Activated naive CD8-positive, alpha-beta T cell (primary cell): ENCODE measurements at regions not wholly inside any gene's neighbourhood (a gene's known extent, or its start where the extent isn't known, plus 50 kb on each side); places are given as distances from the start of the nearest gene placed in this dataset.

Source experiments
- H3K27ac Mint-ChIP-seq: one replicate; pipeline ENCODE4 v1.8.0; 2021; ENCODE audit warnings: mixed read lengths
- H3K27me3 Mint-ChIP-seq: one replicate; pipeline ENCODE4 v1.8.0; 2021; ENCODE audit warnings: mixed read lengths
- H3K36me3 Mint-ChIP-seq: one replicate; pipeline ENCODE4 v1.8.0; 2021; ENCODE audit warnings: mixed read lengths
- H3K4me1 Mint-ChIP-seq: one replicate; pipeline ENCODE4 v1.8.0; 2021; ENCODE audit warnings: low read depth, mixed read lengths
- H3K4me3 Mint-ChIP-seq: one replicate; pipeline ENCODE4 v1.8.0; 2021; ENCODE audit warnings: mild to moderate bottlenecking, mixed read lengths
- H3K9me3 Mint-ChIP-seq: one replicate; pipeline ENCODE4 v1.8.0; 2021; ENCODE audit warnings: low read depth, mixed read lengths

DNA sequence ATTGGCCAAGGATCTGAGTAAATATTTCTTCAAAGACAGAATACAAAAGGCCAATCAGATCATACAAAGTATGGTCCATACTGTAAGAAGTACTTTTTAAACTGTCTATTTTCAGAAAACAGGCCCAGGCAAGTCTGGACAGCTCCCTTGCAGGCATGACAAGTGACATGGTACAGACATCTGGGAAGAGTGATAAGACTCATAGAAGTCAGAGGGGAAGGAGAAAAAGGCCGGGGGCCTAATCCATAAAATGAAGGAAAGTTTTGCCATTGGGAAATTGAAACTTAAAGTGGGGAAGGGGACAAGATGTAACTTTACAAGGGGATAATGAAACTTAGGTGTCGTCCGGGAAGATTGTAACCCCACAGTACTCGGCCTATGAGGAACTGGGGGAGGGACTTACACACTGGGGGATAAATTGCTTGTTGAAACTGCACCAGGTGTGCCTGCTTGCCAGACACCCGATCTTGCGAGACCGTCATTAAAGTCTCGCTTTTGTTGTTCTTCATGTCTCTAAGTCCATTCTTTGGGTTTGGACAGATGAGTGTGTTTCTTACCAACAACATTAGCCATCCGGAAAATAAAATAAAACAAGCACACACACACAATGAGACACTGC is 684.0 kb downstream of the CDH11 start:
- H3K27ac Mint-ChIP-seq: no peak overlapping the region
- H3K4me1 Mint-ChIP-seq: no peaks in the 10 kb centered on the region
- H3K36me3 Mint-ChIP-seq: no peaks in the 10 kb centered on the region
- H3K27me3 Mint-ChIP-seq: no peaks in the 10 kb centered on the region
- peaks cover 11% of the 10 kb centered on the region for H3K9me3 Mint-ChIP-seq
- H3K4me3 Mint-ChIP-seq: no peak overlapping the region

DNA sequence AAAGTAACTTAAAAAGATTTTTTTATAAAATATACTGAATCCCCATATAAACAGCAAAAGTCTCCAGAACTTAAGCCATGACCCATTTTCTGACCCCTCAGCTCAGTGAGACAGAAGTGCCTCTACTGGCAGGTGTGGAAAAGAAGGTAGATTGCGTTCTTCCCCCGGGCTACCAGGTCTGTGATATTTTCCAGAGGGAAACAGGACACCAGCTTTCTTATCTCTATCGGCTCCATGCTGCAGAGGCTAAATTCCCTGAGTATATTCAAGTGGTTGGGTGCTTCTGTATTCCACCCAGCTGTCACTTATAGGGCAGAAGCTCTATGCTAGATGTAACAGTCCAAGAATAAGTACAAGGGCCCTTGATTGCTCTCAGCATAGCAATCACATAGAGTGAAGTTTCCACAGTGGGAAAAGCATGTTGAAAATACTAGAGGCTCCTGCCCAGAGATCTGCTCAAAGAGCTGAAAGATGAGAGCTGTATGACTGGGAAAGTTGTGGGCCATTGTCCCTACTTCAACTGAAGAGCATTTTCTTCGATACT is 687.3 kb downstream of the CDH11 start:
- peaks cover 4% of the 10 kb centered on the region for H3K9me3 Mint-ChIP-seq
- H3K4me3 Mint-ChIP-seq: no peak overlapping the region
- no peaks in the 10 kb centered on the region for H3K27me3 Mint-ChIP-seq
- no peak overlapping the region for H3K27ac Mint-ChIP-seq
- no peaks in the 10 kb centered on the region for H3K4me1 Mint-ChIP-seq
- H3K36me3 Mint-ChIP-seq: no peaks in the 10 kb centered on the region

DNA sequence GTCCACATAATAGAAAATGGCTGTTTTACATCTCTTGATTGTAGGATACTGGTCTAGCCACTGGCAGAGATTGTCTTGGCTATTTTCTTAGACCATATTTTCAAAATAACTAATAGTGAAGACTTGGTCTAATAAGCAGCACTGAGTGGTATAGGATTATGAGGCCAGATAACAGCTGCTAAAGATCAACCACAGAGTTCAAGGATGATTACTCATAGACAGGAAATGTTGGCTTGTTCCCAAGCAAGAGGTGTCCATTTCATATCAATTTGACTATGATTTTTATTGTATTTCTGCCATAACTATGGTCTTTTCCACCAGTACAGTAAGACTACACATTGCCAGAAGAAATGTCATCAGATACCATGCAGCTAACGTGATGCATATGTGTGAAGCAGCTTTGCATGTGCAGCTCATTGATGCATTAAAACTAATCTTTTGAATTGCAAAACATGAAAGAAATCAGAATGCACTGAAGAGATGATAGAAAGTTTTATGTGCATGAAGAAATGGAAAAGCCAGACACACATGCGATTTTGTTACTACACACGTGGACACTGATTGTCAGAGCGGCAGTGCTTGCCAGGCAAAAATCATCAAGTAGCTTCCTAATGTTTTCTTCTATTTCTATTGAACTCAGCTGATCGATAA is 693.3 kb downstream of the CDH11 start:
- Mint-ChIP-seq H3K27me3 (no peaks in the 10 kb centered on the region), H3K4me3 (no peak overlapping the region), H3K27ac (no peak overlapping the region), H3K9me3 (peaks cover 12% of the 10 kb centered on the region), H3K4me1 (no peaks in the 10 kb centered on the region), H3K36me3 (peaks cover 2% of the 10 kb centered on the region)

DNA sequence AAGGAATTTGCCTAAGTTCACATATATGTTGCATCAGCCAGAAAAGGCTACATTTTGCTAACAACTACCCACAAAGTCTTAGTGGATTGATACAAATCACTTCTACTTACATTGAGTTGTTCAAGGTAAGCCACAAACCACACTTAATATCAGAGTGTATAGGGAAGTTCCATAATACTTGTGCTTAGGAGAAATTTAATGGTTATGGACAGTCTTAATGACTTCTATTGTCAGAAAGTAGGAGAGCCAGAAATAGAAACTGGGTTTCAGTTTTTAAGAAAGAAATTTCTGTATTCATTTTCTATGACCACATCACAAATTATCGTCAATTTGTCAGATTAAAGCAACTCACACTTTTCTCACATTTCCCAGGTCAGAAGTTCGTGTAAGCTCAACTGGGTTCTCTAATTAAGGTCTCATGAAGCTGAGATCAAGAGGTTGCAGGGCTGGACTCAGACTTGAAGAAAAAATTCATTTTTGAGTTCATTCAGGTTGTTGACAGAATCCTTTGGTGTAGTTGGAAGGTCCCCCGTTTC is 695.7 kb downstream of the CDH11 start:
- H3K36me3 Mint-ChIP-seq: peaks cover 2% of the 10 kb centered on the region
- H3K4me1 Mint-ChIP-seq: no peaks in the 10 kb centered on the region
- no peak overlapping the region for H3K4me3 Mint-ChIP-seq
- H3K27ac Mint-ChIP-seq: no peak overlapping the region
- H3K9me3 Mint-ChIP-seq: peaks cover 8% of the 10 kb centered on the region
- H3K27me3 Mint-ChIP-seq: no peaks in the 10 kb centered on the region

DNA sequence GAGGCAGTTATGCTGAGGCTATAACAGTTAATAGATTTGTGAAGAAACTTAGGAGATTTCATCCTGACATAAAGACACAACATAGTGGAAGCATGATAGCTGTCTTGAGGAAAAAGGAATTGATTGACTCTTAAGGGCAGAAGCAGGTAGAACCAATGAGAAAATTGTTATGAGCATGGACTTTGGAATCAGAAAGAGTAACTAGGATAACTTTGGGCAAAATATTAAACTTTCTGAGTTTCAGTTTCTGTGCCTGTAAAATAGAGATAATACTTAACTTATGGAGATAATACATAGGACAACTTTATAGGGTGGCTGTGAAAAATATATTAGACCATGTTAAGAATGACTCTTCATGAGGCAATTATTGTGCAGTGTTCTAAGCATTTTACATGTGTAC is 696.5 kb downstream of the CDH11 start:
- no peaks in the 10 kb centered on the region for H3K4me1 Mint-ChIP-seq
- H3K4me3 Mint-ChIP-seq: no peak overlapping the region
- no peaks in the 10 kb centered on the region for H3K27me3 Mint-ChIP-seq
- H3K9me3 Mint-ChIP-seq: peaks cover 8% of the 10 kb centered on the region
- H3K27ac Mint-ChIP-seq: no peak overlapping the region
- H3K36me3 Mint-ChIP-seq: peaks cover 2% of the 10 kb centered on the region

DNA sequence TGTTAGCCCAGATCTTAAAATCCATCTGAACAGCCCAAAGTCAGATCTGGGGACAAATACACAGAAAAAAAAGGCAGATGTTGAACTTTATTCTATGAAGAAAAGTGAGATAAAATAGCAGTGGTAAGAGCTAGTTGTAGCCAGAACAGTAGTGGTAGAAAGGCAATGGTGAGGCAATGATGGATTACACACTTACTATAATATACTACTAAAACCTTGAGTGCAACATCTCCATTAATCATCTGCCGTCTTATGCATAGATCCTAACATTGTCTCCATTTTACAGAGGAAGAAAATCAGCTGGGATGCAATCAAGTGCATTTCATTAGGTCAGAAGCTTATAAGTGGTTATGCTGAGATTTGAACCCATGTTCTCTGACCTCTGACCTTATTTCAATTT is 699.6 kb downstream of the CDH11 start:
- Mint-ChIP-seq H3K4me3 (no peak overlapping the region), H3K27me3 (no peaks in the 10 kb centered on the region), H3K27ac (no peak overlapping the region), H3K36me3 (peaks cover 2% of the 10 kb centered on the region), H3K9me3 (peaks cover 10% of the 10 kb centered on the region), H3K4me1 (no peaks in the 10 kb centered on the region)

DNA sequence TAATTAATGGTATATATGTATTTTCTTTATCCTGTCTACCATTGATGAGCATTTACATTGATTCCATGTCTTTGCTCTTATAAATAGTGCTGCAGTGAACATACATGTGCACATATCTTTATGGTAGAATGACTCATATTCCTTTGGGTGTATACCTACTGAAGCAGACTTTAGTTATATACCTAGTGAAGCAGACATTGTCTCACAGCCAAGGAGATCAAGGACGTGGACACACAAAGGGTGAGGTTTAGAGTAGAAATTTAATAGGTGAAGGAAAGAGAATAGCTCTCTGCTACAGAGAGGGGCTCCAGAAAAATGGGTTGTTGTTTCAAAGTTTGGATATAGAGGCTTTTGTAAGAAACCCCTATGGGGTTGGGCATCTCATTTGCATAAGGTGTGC is 700.3 kb downstream of the CDH11 start:
- Mint-ChIP-seq H3K36me3 (peaks cover 2% of the 10 kb centered on the region), H3K4me3 (no peak overlapping the region), H3K27ac (no peak overlapping the region), H3K9me3 (peaks cover 10% of the 10 kb centered on the region), H3K4me1 (no peaks in the 10 kb centered on the region), H3K27me3 (no peaks in the 10 kb centered on the region)

DNA sequence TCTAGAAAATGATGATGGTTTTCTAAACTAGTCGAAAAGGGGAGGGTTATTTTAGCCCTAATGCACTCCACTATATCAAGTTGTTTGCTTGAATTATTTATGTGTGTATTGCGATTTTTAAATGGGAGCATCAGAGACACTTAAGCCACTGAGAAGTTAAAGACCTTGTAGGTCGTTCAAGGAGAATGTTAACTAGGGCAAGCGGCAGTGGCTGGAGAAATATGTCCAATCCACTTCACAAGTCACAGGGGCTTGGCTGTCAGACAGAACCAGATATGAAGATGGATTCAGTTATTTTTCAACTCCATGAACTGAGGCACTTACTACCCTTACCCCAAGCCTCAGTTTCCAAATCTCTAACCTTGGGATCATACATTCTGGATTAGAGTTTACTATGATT is 702.0 kb downstream of the CDH11 start:
- no peaks in the 10 kb centered on the region for H3K27me3 Mint-ChIP-seq
- H3K4me3 Mint-ChIP-seq: no peak overlapping the region
- H3K36me3 Mint-ChIP-seq: peaks cover 2% of the 10 kb centered on the region
- H3K27ac Mint-ChIP-seq: no peak overlapping the region
- peaks cover 9% of the 10 kb centered on the region for H3K9me3 Mint-ChIP-seq
- H3K4me1 Mint-ChIP-seq: no peaks in the 10 kb centered on the region

DNA sequence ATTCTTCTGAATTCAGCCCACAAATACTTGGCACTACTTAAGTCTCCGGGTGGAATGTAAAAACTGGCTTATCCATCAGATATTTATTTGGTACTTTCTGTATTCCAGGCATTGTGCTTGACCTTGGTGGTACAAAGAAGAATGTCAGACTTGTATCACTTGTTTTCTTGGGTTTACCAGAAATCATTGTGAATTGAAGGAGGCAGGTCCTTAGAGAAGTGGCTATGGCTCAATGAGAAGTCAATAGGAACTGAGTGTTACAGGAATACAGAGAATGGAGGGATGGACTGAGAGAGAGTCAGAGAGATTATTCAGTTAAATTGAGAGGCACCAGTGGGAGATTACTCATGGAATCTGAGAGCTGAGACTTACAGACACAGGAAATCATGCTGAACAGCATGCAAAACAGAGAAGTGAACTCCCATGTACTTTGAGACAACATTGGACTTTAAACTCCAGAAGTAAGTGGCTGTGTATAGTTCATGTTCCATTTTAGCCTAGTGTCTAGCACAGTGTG is 704.1 kb downstream of the CDH11 start:
- H3K27me3 Mint-ChIP-seq: no peaks in the 10 kb centered on the region
- peaks cover 3% of the 10 kb centered on the region for H3K9me3 Mint-ChIP-seq
- no peaks in the 10 kb centered on the region for H3K36me3 Mint-ChIP-seq
- no peak overlapping the region for H3K27ac Mint-ChIP-seq
- H3K4me1 Mint-ChIP-seq: no peaks in the 10 kb centered on the region
- H3K4me3 Mint-ChIP-seq: no peak overlapping the region

DNA sequence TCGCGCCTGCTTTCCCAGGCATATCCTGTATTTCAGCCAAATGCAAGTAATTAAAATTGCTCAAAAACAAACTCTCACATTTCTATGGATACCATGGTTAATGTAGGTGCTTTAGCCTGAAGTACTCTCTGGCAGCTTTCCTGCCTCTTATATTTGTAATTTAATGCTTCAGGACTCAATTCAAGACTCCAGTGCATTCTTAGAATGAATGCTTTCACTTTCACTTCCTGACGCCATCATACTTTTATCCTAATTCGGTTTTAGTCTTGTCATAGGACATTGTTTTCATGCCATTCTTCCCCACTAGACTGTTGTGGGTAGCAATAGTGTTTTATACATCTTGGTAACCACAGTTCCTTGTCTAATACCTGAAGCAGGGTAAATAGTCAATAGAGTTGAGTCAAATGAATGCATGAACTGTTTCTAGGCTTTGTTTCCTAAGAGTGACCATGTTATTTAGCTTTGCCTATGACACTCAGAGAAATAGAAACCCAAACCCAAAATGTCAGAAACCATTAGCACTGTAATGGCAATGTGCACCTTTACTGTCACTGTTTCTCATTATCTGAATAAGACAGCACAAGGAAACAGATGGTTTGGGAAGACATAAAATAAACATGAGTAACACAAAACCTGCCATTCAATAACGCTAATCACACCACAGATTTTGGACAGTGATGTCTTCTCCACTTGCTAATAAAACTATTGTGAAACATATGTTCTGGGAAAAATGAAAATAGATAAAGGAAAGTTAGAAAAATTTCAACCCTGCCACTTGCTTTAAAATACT is 705.5 kb downstream of the CDH11 start:
- no peaks in the 10 kb centered on the region for H3K4me1 Mint-ChIP-seq
- H3K36me3 Mint-ChIP-seq: no peaks in the 10 kb centered on the region
- H3K9me3 Mint-ChIP-seq: peaks cover 3% of the 10 kb centered on the region
- no peak overlapping the region for H3K27ac Mint-ChIP-seq
- H3K27me3 Mint-ChIP-seq: no peaks in the 10 kb centered on the region
- H3K4me3 Mint-ChIP-seq: no peak overlapping the region

DNA sequence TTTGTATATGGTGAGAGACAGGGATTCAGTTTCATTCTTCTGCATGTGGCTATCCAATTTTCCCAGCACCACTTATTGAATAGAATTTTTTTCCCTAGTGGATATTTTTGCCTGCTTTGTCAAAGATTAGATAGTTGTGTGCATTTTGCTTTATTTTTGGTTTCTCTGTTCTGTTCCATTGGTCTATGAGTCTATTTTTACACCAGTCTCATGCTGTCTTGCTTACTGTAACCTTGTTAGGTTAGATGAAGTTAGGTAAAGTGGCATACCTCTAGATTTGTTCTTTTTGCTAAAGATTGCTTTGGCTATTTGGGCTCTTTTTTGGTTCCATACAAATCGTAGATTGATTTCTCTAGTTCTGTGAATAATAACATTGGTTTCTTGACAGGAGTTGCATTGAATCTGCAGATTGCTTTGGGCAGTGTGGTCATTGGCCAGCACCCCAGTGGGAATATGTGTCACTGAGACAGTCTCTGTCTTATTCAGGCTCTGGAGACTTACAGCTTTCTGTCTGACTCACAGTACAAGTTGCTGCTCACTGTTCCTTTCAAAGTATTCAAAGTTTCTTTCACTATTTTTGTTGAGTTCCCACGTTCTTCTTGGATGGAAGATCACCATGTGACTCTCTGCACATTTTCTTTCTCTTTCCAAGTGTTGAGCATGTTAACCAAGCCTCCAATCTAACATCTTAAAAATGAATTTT is 709.1 kb downstream of the CDH11 start:
- H3K4me1 Mint-ChIP-seq: no peaks in the 10 kb centered on the region
- peaks cover 6% of the 10 kb centered on the region for H3K9me3 Mint-ChIP-seq
- H3K4me3 Mint-ChIP-seq: no peak overlapping the region
- no peaks in the 10 kb centered on the region for H3K27me3 Mint-ChIP-seq
- H3K36me3 Mint-ChIP-seq: no peaks in the 10 kb centered on the region
- no peak overlapping the region for H3K27ac Mint-ChIP-seq

DNA sequence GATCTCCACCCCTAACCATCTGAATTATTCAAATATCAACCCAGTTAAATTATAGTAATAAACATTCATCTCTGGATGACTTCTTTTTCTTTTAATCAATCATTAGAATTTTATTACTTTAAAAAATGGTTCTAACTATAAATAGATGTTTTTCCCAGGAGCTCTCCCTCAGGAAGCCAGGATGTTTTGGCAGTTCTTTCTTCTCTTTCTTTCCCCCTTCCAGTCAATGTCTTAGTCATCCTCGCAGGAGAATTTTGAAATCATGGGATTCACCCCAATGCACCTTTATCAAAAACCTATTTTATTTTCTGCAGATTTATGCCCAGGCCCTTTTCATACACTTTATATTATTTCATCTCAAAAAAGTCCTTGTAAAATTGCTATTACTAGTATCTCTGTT is 711.6 kb downstream of the CDH11 start:
- Mint-ChIP-seq H3K27me3 (no peaks in the 10 kb centered on the region), H3K9me3 (peaks cover 17% of the 10 kb centered on the region), H3K27ac (no peak overlapping the region), H3K4me3 (no peak overlapping the region), H3K4me1 (no peaks in the 10 kb centered on the region), H3K36me3 (no peaks in the 10 kb centered on the region)

DNA sequence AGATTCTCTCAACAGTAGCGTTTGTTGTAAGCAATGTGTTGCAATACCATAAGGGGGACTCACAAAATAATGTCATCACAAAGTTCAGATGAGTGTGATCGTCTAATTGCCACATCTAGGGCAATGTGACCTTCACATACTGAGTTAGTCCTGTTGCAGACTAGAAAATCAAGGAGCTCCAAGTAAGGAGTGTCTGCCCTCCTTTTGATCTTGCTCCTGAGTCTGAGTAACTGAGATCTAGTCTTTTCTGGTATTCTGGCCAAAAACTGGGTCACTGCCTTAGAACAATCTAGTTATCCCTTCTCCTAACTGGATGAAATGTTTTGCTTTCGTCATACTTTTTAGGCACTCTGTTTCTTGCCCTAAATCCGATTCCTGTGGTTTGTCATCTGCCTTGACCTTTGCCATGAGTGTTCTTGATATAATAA is 712.1 kb downstream of the CDH11 start:
- peaks cover 21% of the 10 kb centered on the region for H3K9me3 Mint-ChIP-seq
- H3K36me3 Mint-ChIP-seq: no peaks in the 10 kb centered on the region
- H3K27ac Mint-ChIP-seq: no peak overlapping the region
- H3K27me3 Mint-ChIP-seq: no peaks in the 10 kb centered on the region
- no peak overlapping the region for H3K4me3 Mint-ChIP-seq
- no peaks in the 10 kb centered on the region for H3K4me1 Mint-ChIP-seq

DNA sequence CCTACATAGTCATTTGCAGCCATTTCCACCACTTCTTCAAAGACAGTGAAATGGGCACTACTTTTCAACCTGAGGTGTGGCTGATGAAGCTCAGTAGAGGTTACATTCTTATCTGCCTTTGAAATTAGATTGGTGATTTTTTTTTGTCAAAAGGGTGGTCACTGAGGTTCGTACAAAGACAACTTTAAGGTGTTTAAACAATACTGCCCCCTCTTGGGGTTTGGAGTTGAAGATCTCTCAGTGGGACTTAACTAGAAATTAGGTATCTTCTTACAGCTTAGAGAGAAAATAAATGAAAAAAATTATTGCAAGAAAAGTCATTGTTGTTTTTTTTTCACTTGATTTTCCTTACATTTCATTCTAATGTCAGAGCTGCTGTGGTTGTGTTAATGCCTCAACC is 713.2 kb downstream of the CDH11 start:
- Mint-ChIP-seq H3K4me1 (no peaks in the 10 kb centered on the region), H3K27ac (no peak overlapping the region), H3K36me3 (no peaks in the 10 kb centered on the region), H3K4me3 (no peak overlapping the region), H3K9me3 (peaks cover 21% of the 10 kb centered on the region), H3K27me3 (no peaks in the 10 kb centered on the region)
